Endothelial cell of umbilical vein (primary cell): ENCODE measurements at regions not wholly inside any gene's neighbourhood (a gene's known extent, or its start where the extent isn't known, plus 50 kb on each side); places are given as distances from the start of the nearest gene placed in this dataset.

Experiments used
- BruUV-seq: library from RNA; stranded (reverse); fragments of 400-500 nt; replicated peaks from 2 replicates; lab custom pipeline; 2021; lab: Mats Ljungman, UMichigan
- CTCF ChIA-PET: fragments of 300-600, 350-600 bp; sonication (Branson Sonifier 250); formaldehyde crosslinking; loops from one replicate; lab custom pipeline; 2021; ENCODE audit warnings: antibody characterized with exemption, inconsistent platforms; lab: Charles Lee
- POLR2A ChIA-PET: fragments of 300-600, 350-600 bp; sonication (Branson Sonifier 250); formaldehyde crosslinking; loops from one replicate; lab custom pipeline; 2021; ENCODE audit warnings: antibody characterized with exemption, inconsistent platforms; lab: Charles Lee
- DNase-seq: peaks from one replicate; pipeline ENCODE4 v3.0.0-alpha.2; 2011; ENCODE audit warnings: low read depth, low spot score
- FAIRE-seq: peaks from 2 replicates; lab custom pipeline; 2011; peaks lifted over from hg19 to GRCh38; lab: Jason Lieb, UNC
- H2AFZ ChIP-seq: 2 replicates; pipeline ENCODE4 v1.6.0; 2012; ENCODE audit warnings: low read depth, low read length, control low read depth, inconsistent platforms
- H3K27ac ChIP-seq: 2 replicates; pipeline ENCODE4 v1.5.1; 2011; ENCODE audit warnings: low read depth, mild to moderate bottlenecking, control low read depth, low read length, moderate library complexity; ENCODE audit not compliant: insufficient read depth
- H3K27me3 ChIP-seq, 2 experiments: 2 replicates each; pipeline versions ENCODE4 v1.6.0 to v1.6.1; 2011; ENCODE audit warnings: low read length in 2 of 2, mixed read lengths in 1 of 2; ENCODE audit not compliant: control insufficient read depth in 2 of 2, insufficient read depth in 2 of 2
- H3K36me3 ChIP-seq, 2 experiments: 2 replicates in 1 of 2; 3 replicates in 1 of 2; pipeline ENCODE4 v1.5.1; 2011; ENCODE audit warnings: low read length in 2 of 2, mild to moderate bottlenecking in 1 of 2, moderate library complexity in 1 of 2; ENCODE audit not compliant: control insufficient read depth in 2 of 2, insufficient read depth in 2 of 2; ENCODE audit errors: extremely low read depth in 1 of 2
- H3K4me1 ChIP-seq: 3 replicates; pipeline ENCODE4 v1.5.1; 2011; ENCODE audit warnings: mild to moderate bottlenecking, low read length; ENCODE audit not compliant: control insufficient read depth, insufficient read depth; ENCODE audit errors: extremely low read depth
- H3K4me2 ChIP-seq: 2 replicates; pipeline ENCODE4 v1.6.1; 2011; ENCODE audit warnings: low read length, control low read depth, mixed read lengths; ENCODE audit not compliant: insufficient read depth
- H3K4me3 ChIP-seq, 3 experiments: fragments of 200-600 bp in 1 of 3; sonication (generic), shearing (Covaris generic) in 1 of 3; replicated peaks in 1 of 3; 2 replicates each; pipeline ENCODE4 v1.5.1; 2011 to 2016; ENCODE audit warnings: control low read depth in 3 of 3, low read length in 3 of 3, mild to moderate bottlenecking in 2 of 3, inconsistent platforms in 1 of 3, low read depth in 1 of 3, moderate library complexity in 1 of 3; ENCODE audit not compliant: insufficient read depth in 1 of 3
- H3K79me2 ChIP-seq: 2 replicates; pipeline ENCODE4 v1.6.0; 2012; ENCODE audit warnings: low read length, inconsistent platforms; ENCODE audit not compliant: control insufficient read depth, insufficient read depth
- H3K9ac ChIP-seq: replicated peaks from 2 replicates; pipeline ENCODE3; 2011; ENCODE audit warnings: low read length, control low read depth; ENCODE audit not compliant: insufficient read depth; ENCODE audit errors: extremely low read depth
- H3K9me1 ChIP-seq: replicated peaks from 3 replicates; pipeline ENCODE4 v1.6.0; 2011; ENCODE audit warnings: mild to moderate bottlenecking, low read length; ENCODE audit not compliant: control insufficient read depth, insufficient read depth; ENCODE audit errors: extremely low read depth
- H3K9me3 ChIP-seq: replicated peaks from 2 replicates; pipeline ENCODE4 v1.5.1; 2012; ENCODE audit warnings: low read length, inconsistent platforms; ENCODE audit not compliant: control insufficient read depth, insufficient read depth
- H4K20me1 ChIP-seq: replicated peaks from 2 replicates; pipeline ENCODE3; 2011; ENCODE audit warnings: mild to moderate bottlenecking, low read length; ENCODE audit not compliant: control insufficient read depth, insufficient read depth; ENCODE audit errors: extremely low read depth
- CTCF ChIP-seq, 2 donors: IDR thresholded peaks; 1 replicate in 1 of 2; 2 replicates in 1 of 2; pipeline ENCODE4 v1.5.1; 2011; ENCODE audit warnings: low read length in 2 of 2, mild to moderate bottlenecking in 2 of 2, moderate library complexity in 2 of 2, control low read depth in 1 of 2, inconsistent platforms in 1 of 2, low read depth in 1 of 2; ENCODE audit not compliant: insufficient read depth in 1 of 2; ENCODE audit errors: extremely low read depth in 1 of 2
- EZH2 ChIP-seq: IDR thresholded peaks from 2 replicates; pipeline ENCODE4 v1.6.1; 2012; ENCODE audit warnings: borderline replicate concordance, low read depth, mild to moderate bottlenecking, moderate library complexity, low read length, inconsistent platforms; ENCODE audit not compliant: severe bottlenecking
- FOS ChIP-seq: IDR thresholded peaks from 2 replicates; pipeline ENCODE4 v1.6.1; 2011; ENCODE audit warnings: mild to moderate bottlenecking, low read length, moderate library complexity, borderline replicate concordance; ENCODE audit not compliant: insufficient read depth
- GATA2 ChIP-seq: IDR thresholded peaks from 2 replicates; pipeline ENCODE4 v1.7.0; 2011; ENCODE audit warnings: low read depth, mild to moderate bottlenecking, moderate library complexity, mixed read lengths, low read length; ENCODE audit not compliant: insufficient read length, insufficient read depth
- JUN ChIP-seq: IDR thresholded peaks from 2 replicates; pipeline ENCODE4 v1.6.1; 2011; ENCODE audit warnings: borderline replicate concordance, low read depth; ENCODE audit not compliant: insufficient read length, insufficient read depth
- MAX ChIP-seq: IDR thresholded peaks from 2 replicates; pipeline ENCODE4 v1.6.1; 2011; ENCODE audit not compliant: insufficient read depth, insufficient read length
- MYC ChIP-seq: IDR thresholded peaks from one replicate; pipeline ENCODE4 v1.6.1; 2011; ENCODE audit warnings: mild to moderate bottlenecking, low read depth, low read length
- POLR2A ChIP-seq: IDR thresholded peaks from 2 replicates; pipeline ENCODE4 v1.6.1; 2012; ENCODE audit warnings: low read depth, mild to moderate bottlenecking, control low read depth, low read length
- POLR2AphosphoS5 ChIP-seq: IDR thresholded peaks from 2 replicates; pipeline ENCODE4 v1.6.1; 2012; ENCODE audit warnings: low read depth, mild to moderate bottlenecking, control low read depth, low read length, moderate library complexity; ENCODE audit not compliant: insufficient read depth
- dilution Hi-C: fragments of 300-500 bp; cut with MboI; formaldehyde crosslinking; loops from one replicate; pipeline ENCODE4 v1.15.0; 2019; ENCODE audit warnings: low sequenced_read_pairs; ENCODE audit not compliant: extremely low pct_ligation_motif_present
- intact Hi-C: fragments of 100-400 bp; cut with micrococcal nuclease; formaldehyde crosslinking; loops from one replicate; pipeline ENCODE4 v1.10.0; 2022

DNA sequence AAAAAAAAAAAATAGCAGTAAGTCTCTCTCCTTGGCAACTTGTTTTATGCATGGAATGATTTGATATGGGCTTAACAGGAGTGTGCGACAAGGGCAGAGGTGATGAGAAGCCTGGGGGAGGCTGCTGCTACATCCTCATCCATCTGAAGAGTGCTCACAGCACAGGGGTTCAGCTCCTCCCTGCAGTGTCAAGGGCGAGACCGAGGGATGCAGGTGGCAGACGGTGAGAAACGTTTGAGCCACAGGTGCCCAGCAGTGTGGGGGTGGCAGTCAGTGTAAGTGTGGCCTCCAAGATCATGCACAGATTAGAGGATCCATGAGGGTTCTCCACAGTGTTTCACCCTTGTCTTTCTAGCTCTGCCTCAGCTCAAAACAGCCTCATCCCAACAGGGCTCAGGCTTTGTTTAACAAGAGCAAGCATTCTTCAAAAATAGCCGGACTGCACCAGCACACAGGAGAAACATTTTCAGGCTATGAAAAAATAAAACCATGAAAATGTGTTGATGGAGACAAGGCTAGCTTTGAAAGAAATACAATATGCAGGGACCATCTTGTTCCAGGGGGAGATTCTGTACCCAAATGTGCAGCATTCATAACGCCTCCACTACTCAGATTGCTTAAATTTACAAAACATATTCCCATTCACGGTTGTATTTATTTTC lies 324.5 kb upstream of the MYT1L start:
- CTCF ChIA-PET = no interaction called here
- no peaks in the 10 kb centered on the region for H3K36me3 ChIP-seq
- intact Hi-C loops (no loop called here), dilution Hi-C loops (no loop called here)
- FAIRE-seq (no peak), DNase-seq (no peak)
- BruUV-seq = no TSS peak
- H2AFZ ChIP-seq = no peak overlapping the region
- no peak overlapping the region for H3K4me2 ChIP-seq
- H3K4me3 ChIP-seq = no peak overlapping the region
- no peaks in the 10 kb centered on the region for H3K9me3 ChIP-seq
- H3K9ac ChIP-seq = no peak overlapping the region
- no peaks in the 10 kb centered on the region for H4K20me1 ChIP-seq
- no peaks in the 10 kb centered on the region for H3K9me1 ChIP-seq
- H3K27ac ChIP-seq = no peak overlapping the region
- TF ChIP-seq POLR2A (no peak), MYC (no peak), FOS (no peak), GATA2 (no peak), MAX (no peak), EZH2 (no peak), JUN (no peak), POLR2AphosphoS5 (no peak), CTCF (IDR thresholded peaks at IDR 0.05; ENCODE audit: extremely low read depth in 1 of 2, insufficient read depth in 1 of 2, low read depth in 1 of 2, low read length in 2 of 2) (no peak)
- POLR2A ChIA-PET = no interaction called here
- no peaks in the 10 kb centered on the region for H3K79me2 ChIP-seq
- H3K27me3 ChIP-seq = no peaks in the 10 kb centered on the region
- H3K4me1 ChIP-seq = no peaks in the 10 kb centered on the region
